Testis (tissue), 2 donors: ENCODE measurements at regions not wholly inside any gene's neighbourhood (a gene's known extent, or its start where the extent isn't known, plus 50 kb on each side); places are given as distances from the start of the nearest gene placed in this dataset.
"Not testable (repeated sequence)": the region's sequence is repeated elsewhere in the genome, so short reads cannot be mapped to it uniquely, and the experiment has no call there.

Source experiments
- DNase-seq: peaks from one replicate; pipeline ENCODE4 v3.0.0-alpha.2; 2019
- H3K27ac ChIP-seq, 2 donors: fragments of 200-600 bp; sonication (generic); one replicate each; pipeline ENCODE4 v1.5.1; 2019
- H3K27me3 ChIP-seq: fragments of 200-600 bp; sonication (generic); one replicate; pipeline ENCODE4 v1.5.1; 2019
- H3K36me3 ChIP-seq: fragments of 200-600 bp; sonication (generic); one replicate; pipeline ENCODE4 v1.5.1; 2017; ENCODE audit warnings: low read depth; ENCODE audit errors: missing control alignments
- H3K4me1 ChIP-seq: fragments of 200-600 bp; sonication (generic); one replicate; pipeline ENCODE4 v1.5.1; 2019
- H3K4me3 ChIP-seq, 2 donors: fragments of 200-600 bp; sonication (generic); one replicate each; pipeline ENCODE4 v1.5.1; 2017 to 2019
- H3K9me3 ChIP-seq: fragments of 200-600 bp; sonication (generic); one replicate; pipeline ENCODE4 v1.5.1; 2017
- CTCF ChIP-seq, 3 experiments: fragments of 450-650 bp in 2 of 3; fragments of 200-600 bp in 1 of 3; sonication (generic) in 1 of 3; IDR thresholded peaks; one replicate each; pipeline ENCODE4 v1.5.1; 2016 to 2019; ENCODE audit warnings: antibody characterized with exemption in 3 of 3, mild to moderate bottlenecking in 2 of 3, moderate library complexity in 1 of 3
- POLR2A ChIP-seq: fragments of 450-650 bp; IDR thresholded peaks from one replicate; pipeline ENCODE4 v1.6.1; 2017; ENCODE audit warnings: antibody characterized with exemption, mild to moderate bottlenecking, moderate library complexity
- WGBS, 2 donors: methylation state at CpG; one replicate each; pipeline ENCODE4 v1.1.5; 2018; 5-methylcytosine and 5-hydroxymethylcytosine counted together
- intact Hi-C: fragments of 100-400 bp; cut with DNase I; formaldehyde crosslinking; loops from one replicate; pipeline ENCODE4 v1.15.1; 2023; ENCODE audit warnings: low total_unique reads

- DNase-seq, result no peak
- TF ChIP-seq POLR2A, result no peak
- TF ChIP-seq CTCF (IDR thresholded peaks at IDR 0.05), result no peak
- no peak overlapping the region for H3K27ac ChIP-seq
- intact Hi-C loops, result no loop called here
- H3K27me3 ChIP-seq, result no peaks in the 10 kb centered on the region
- H3K9me3 ChIP-seq, result no peaks in the 10 kb centered on the region
- WGBS, 2 donors, result 64 to 65% methylated on average over 1 of the region's 1 CpG
- no peaks in the 10 kb centered on the region for H3K36me3 ChIP-seq
- H3K4me3 ChIP-seq, result no peak overlapping the region
- H3K4me1 ChIP-seq, result no peaks in the 10 kb centered on the region
These were observed 1066.0 kb upstream of the CELF2 start for GRCh38 chr10:9951481-9952257.

- Histone ChIP-seq H3K36me3 (no peaks in the 10 kb centered on the region), H3K4me1 (no peaks in the 10 kb centered on the region), H3K4me3 (no peak overlapping the region), H3K27me3 (no peaks in the 10 kb centered on the region), H3K9me3 (no peaks in the 10 kb centered on the region), H3K27ac (no peak overlapping the region)
- no peak for DNase-seq
- WGBS, 2 donors, result 50 to 92% methylated on average over 1 of the region's 1 CpG
- no peak for TF ChIP-seq CTCF (IDR thresholded peaks at IDR 0.05)
- TF ChIP-seq POLR2A, result no peak
- intact Hi-C loops, result no loop called here
These were observed 1060.3 kb upstream of the CELF2 start for GRCh38 chr10:9957351-9957750.

- WGBS, 2 donors, result 69 to 80% methylated on average over 2 to 6 of the region's 6 CpGs
- intact Hi-C loops, DNase-seq, H3K36me3 ChIP-seq, H3K27ac ChIP-seq, H3K4me1 ChIP-seq, H3K4me3 ChIP-seq, H3K27me3 ChIP-seq, H3K9me3 ChIP-seq: not testable (repeated sequence)
These were observed 1059.8 kb upstream of the CELF2 start for GRCh38 chr10:9957876-9958275.

GRCh38 chr10:9965341-9965740 is 1052.3 kb upstream of the CELF2 start:
- Histone ChIP-seq H3K4me1 (no peaks in the 10 kb centered on the region), H3K9me3 (no peaks in the 10 kb centered on the region), H3K36me3 (no peaks in the 10 kb centered on the region), H3K4me3 (no peak overlapping the region), H3K27ac (no peak overlapping the region), H3K27me3 (no peaks in the 10 kb centered on the region)
- no peak for TF ChIP-seq POLR2A
- no peak for TF ChIP-seq CTCF (IDR thresholded peaks at IDR 0.05)
- intact Hi-C loops, result no loop called here
- WGBS, 2 donors, result 47 to 54% methylated on average over 2 of the region's 2 CpGs
- no peak for DNase-seq

GRCh38 chr10:9986786-9987185 is 1030.9 kb upstream of the CELF2 start:
- Histone ChIP-seq H3K27ac (peak overlapping the region in 1 of 2 donors; percentile 38), H3K36me3 (no peaks in the 10 kb centered on the region), H3K27me3 (no peaks in the 10 kb centered on the region), H3K4me3 (no peak overlapping the region), H3K9me3 (no peaks in the 10 kb centered on the region), H3K4me1 (peaks cover 3% of the 10 kb centered on the region)
- intact Hi-C loops, result no loop called here
- TF ChIP-seq CTCF (IDR thresholded peaks at IDR 0.05) (no peak), POLR2A (no peak)
- WGBS, 2 donors, result 75 to 79% methylated on average over 3 of the region's 3 CpGs
- peak; percentile 16 for DNase-seq
